H9 (cell line): ENCODE measurements at regions not wholly inside any gene's neighbourhood (a gene's known extent, or its start where the extent isn't known, plus 50 kb on each side); places are given as distances from the start of the nearest gene placed in this dataset.

Source experiments
- DNase-seq: peaks from one replicate; pipeline ENCODE4 v3.0.0-alpha.2; 2017
- H2AFZ ChIP-seq: one replicate; pipeline ENCODE4 v1.6.1; 2013; ENCODE audit warnings: mild to moderate bottlenecking, low read length, control low read depth, moderate library complexity
- H2AK5ac ChIP-seq: 2 replicates; pipeline ENCODE4 v1.6.1; 2013; ENCODE audit warnings: low read length, control low read depth, mixed read lengths; ENCODE audit not compliant: insufficient read length
- H2BK120ac ChIP-seq: one replicate; pipeline ENCODE4 v1.6.1; 2013; ENCODE audit warnings: low read depth, mild to moderate bottlenecking, low read length, control low read depth, inconsistent platforms; ENCODE audit not compliant: poor library complexity, severe bottlenecking
- H2BK12ac ChIP-seq: 2 replicates; pipeline ENCODE4 v1.6.1; 2013; ENCODE audit warnings: low read length, control low read depth, mixed read lengths, low read depth; ENCODE audit not compliant: insufficient read length
- H2BK15ac ChIP-seq: 2 replicates; pipeline ENCODE4 v1.6.1; 2013; ENCODE audit warnings: low read depth, low read length, control low read depth
- H2BK20ac ChIP-seq: one replicate; pipeline ENCODE4 v1.6.1; 2013; ENCODE audit warnings: low read depth, mild to moderate bottlenecking, low read length, control low read depth, inconsistent platforms; ENCODE audit not compliant: poor library complexity, severe bottlenecking
- H2BK5ac ChIP-seq: 2 replicates; pipeline ENCODE4 v1.6.1; 2013; ENCODE audit warnings: low read length, control low read depth, mixed read lengths; ENCODE audit not compliant: insufficient read length
- H3K14ac ChIP-seq: 2 replicates; pipeline ENCODE4 v1.6.1; 2013; ENCODE audit warnings: low read length, control low read depth; ENCODE audit not compliant: insufficient read depth
- H3K18ac ChIP-seq: 2 replicates; pipeline ENCODE4 v1.6.1; 2013; ENCODE audit warnings: low read depth, mild to moderate bottlenecking, mixed read lengths, low read length, control low read depth; ENCODE audit not compliant: insufficient read length
- H3K23ac ChIP-seq: 2 replicates; pipeline ENCODE4 v1.6.1; 2013; ENCODE audit warnings: low read length, control low read depth, mixed read lengths, low read depth; ENCODE audit not compliant: insufficient read length
- H3K23me2 ChIP-seq: 2 replicates; pipeline ENCODE4 v1.6.1; 2013; ENCODE audit warnings: low read depth, mild to moderate bottlenecking, mixed read lengths, low read length, control low read depth; ENCODE audit not compliant: insufficient read length, poor library complexity, severe bottlenecking
- H3K27ac ChIP-seq: 2 replicates; pipeline ENCODE4 v1.5.1; 2013; ENCODE audit warnings: low read length, control low read depth, mixed read lengths, low read depth; ENCODE audit not compliant: insufficient read length
- H3K27me3 ChIP-seq: 2 replicates; pipeline ENCODE4 v1.6.1; 2013; ENCODE audit warnings: low read length, control low read depth, inconsistent platforms; ENCODE audit not compliant: insufficient read depth
- H3K4ac ChIP-seq: 2 replicates; pipeline ENCODE4 v1.6.1; 2013; ENCODE audit warnings: low read depth, mild to moderate bottlenecking, control low read depth, inconsistent platforms, low read length, moderate library complexity
- H3K4me1 ChIP-seq: 2 replicates; pipeline ENCODE4 v1.6.1; 2013; ENCODE audit warnings: low read length, control low read depth, inconsistent platforms; ENCODE audit not compliant: insufficient read depth
- H3K4me2 ChIP-seq: 2 replicates; pipeline ENCODE4 v1.6.1; 2013; ENCODE audit warnings: low read length, control low read depth, mixed read lengths; ENCODE audit not compliant: insufficient read length, insufficient read depth
- H3K56ac ChIP-seq: 2 replicates; pipeline ENCODE4 v1.6.1; 2013; ENCODE audit warnings: low read depth, mild to moderate bottlenecking, mixed read lengths, low read length, control low read depth; ENCODE audit not compliant: insufficient read length
- H3K79me1 ChIP-seq: 2 replicates; pipeline ENCODE4 v1.6.1; 2013; ENCODE audit warnings: low read depth, mild to moderate bottlenecking, moderate library complexity, low read length, control low read depth, inconsistent platforms; ENCODE audit not compliant: insufficient read depth, poor library complexity, severe bottlenecking
- H3K79me2 ChIP-seq: 2 replicates; pipeline ENCODE4 v1.6.1; 2013; ENCODE audit warnings: low read length, control low read depth, inconsistent platforms; ENCODE audit not compliant: insufficient read depth
- H3K9ac ChIP-seq: 2 replicates; pipeline ENCODE4 v1.6.1; 2013; ENCODE audit warnings: low read length, control low read depth, mixed read lengths; ENCODE audit not compliant: insufficient read length; ENCODE audit errors: extremely low read depth
- H3K9me3 ChIP-seq: one replicate; pipeline ENCODE4 v1.6.1; 2013; ENCODE audit warnings: low read depth, low read length, inconsistent platforms; ENCODE audit not compliant: control insufficient read depth
- H3T11ph ChIP-seq: one replicate; pipeline ENCODE4 v1.6.1; 2013; ENCODE audit warnings: mild to moderate bottlenecking, low read length, control low read depth, inconsistent platforms
- H4K20me1 ChIP-seq: one replicate; pipeline ENCODE4 v1.6.1; 2013; ENCODE audit not compliant: control insufficient read depth, insufficient read length, insufficient read depth
- H4K5ac ChIP-seq: 2 replicates; pipeline ENCODE4 v1.6.1; 2013; ENCODE audit warnings: low read depth, mild to moderate bottlenecking, mixed read lengths, low read length, control low read depth; ENCODE audit not compliant: insufficient read length
- H4K8ac ChIP-seq: replicated peaks from 2 replicates; pipeline ENCODE4 v1.6.1; 2013; ENCODE audit warnings: low read length, control low read depth, mixed read lengths, low read depth; ENCODE audit not compliant: insufficient read length
- H4K91ac ChIP-seq: 2 replicates; pipeline ENCODE4 v1.6.1; 2013; ENCODE audit warnings: low read depth, mild to moderate bottlenecking, moderate library complexity, mixed read lengths, low read length, control low read depth; ENCODE audit not compliant: insufficient read length
- H3K27ac Mint-ChIP-seq, 3 experiments: 2 replicates in 2 of 3; 3 replicates in 1 of 3; pipeline ENCODE4 v1.8.0; 2020 to 2021; ENCODE audit warnings: mixed read lengths in 3 of 3, mild to moderate bottlenecking in 1 of 3, moderate library complexity in 1 of 3
- H3K27me3 Mint-ChIP-seq: 2 replicates; pipeline ENCODE4 v1.8.0; 2021; ENCODE audit warnings: low read depth, mild to moderate bottlenecking, moderate library complexity, mixed read lengths
- H3K36me3 Mint-ChIP-seq, 3 experiments: 2 replicates in 2 of 3; 3 replicates in 1 of 3; pipeline ENCODE4 v1.8.0; 2020 to 2021; ENCODE audit warnings: low read depth in 3 of 3, mixed read lengths in 3 of 3; ENCODE audit not compliant: insufficient read depth in 1 of 3
- H3K4me1 Mint-ChIP-seq, 2 experiments: 2 replicates each; pipeline ENCODE4 v1.8.0; 2020; ENCODE audit warnings: mixed read lengths in 2 of 2
- H3K4me3 Mint-ChIP-seq, 2 experiments: 2 replicates in 1 of 2; 3 replicates in 1 of 2; pipeline ENCODE4 v1.8.0; 2020 to 2021; ENCODE audit warnings: mild to moderate bottlenecking in 2 of 2, mixed read lengths in 2 of 2, moderate library complexity in 1 of 2
- H3K9me3 Mint-ChIP-seq, 2 experiments: 2 replicates in 1 of 2; 3 replicates in 1 of 2; pipeline ENCODE4 v1.8.0; 2020; ENCODE audit warnings: mild to moderate bottlenecking in 2 of 2, mixed read lengths in 2 of 2, moderate library complexity in 1 of 2
- CTCF ChIP-seq: fragments of 200-600 bp; sonication (generic); conservative IDR thresholded peaks from 3 replicates; pipeline ENCODE4 v1.8.0; 2021; ENCODE audit warnings: antibody characterized with exemption, mild to moderate bottlenecking
- WGBS: extraction: QIAGEN DNeasy Blood & Tissue Kit; methylation state at CpG from one replicate; pipeline ENCODE4 v1.1.7; 2013; ENCODE audit warnings: missing lambda C conversion rate, low lambda C conversion rate, mixed read lengths; ENCODE audit not compliant: insufficient read length; ENCODE audit errors: extremely low coverage; 5-methylcytosine and 5-hydroxymethylcytosine counted together

- no peak overlapping the region for H2AFZ ChIP-seq
- Mint-ChIP-seq H3K36me3 (peaks cover 0 to 2% (median 0%) of the 10 kb centered on the region in 3 experiments; a peak in 1 of 7 replicates), H3K4me3 (no peak overlapping the region), H3K4me1 (peaks cover 18 to 23% of the 10 kb centered on the region in 2 experiments), H3K27ac (no peak overlapping the region), H3K27me3 (no peaks in the 10 kb centered on the region; the same call in 1 of the 2 replicates), H3K9me3 (no peaks in the 10 kb centered on the region)
- H2BK120ac ChIP-seq: no peak overlapping the region
- no peak overlapping the region for H3K56ac ChIP-seq
- no peak overlapping the region for H3K14ac ChIP-seq
- no peak overlapping the region for H2AK5ac ChIP-seq
- no peak overlapping the region for H2BK15ac ChIP-seq
- no peaks in the 10 kb centered on the region for H3K9me3 ChIP-seq
- no peak overlapping the region for H3K27ac ChIP-seq
- no peak overlapping the region for H4K5ac ChIP-seq
- no peak overlapping the region for H3K9ac ChIP-seq
- no peak for DNase-seq
- no peak overlapping the region for H2BK5ac ChIP-seq
- H4K91ac ChIP-seq: no peak overlapping the region
- TF ChIP-seq CTCF: no peak
- H3K18ac ChIP-seq: no peak overlapping the region
- H3K4me1 ChIP-seq: peaks cover 5% of the 10 kb centered on the region; the same call in 1 of the 2 replicates
- H4K8ac ChIP-seq: no peak overlapping the region
- no peaks in the 10 kb centered on the region for H3K79me2 ChIP-seq
- no peaks in the 10 kb centered on the region for H3K23me2 ChIP-seq
- no CpG with 5 or more reads among the region's 1 CpG for WGBS
- no peak overlapping the region for H3T11ph ChIP-seq
- no peaks in the 10 kb centered on the region for H3K27me3 ChIP-seq
- H3K79me1 ChIP-seq: no peaks in the 10 kb centered on the region
- no peak overlapping the region for H3K4me2 ChIP-seq
- H3K23ac ChIP-seq: no peak overlapping the region
- no peaks in the 10 kb centered on the region for H4K20me1 ChIP-seq
- no peak overlapping the region for H2BK12ac ChIP-seq
- H3K4ac ChIP-seq: no peak overlapping the region
- H2BK20ac ChIP-seq: no peak overlapping the region
Observed at GRCh38 chr5:32975656-32976375, 264.7 kb downstream of the NPR3 start.
